HEK293 (cell line): ENCODE measurements at regions not wholly inside any gene's neighbourhood (a gene's known extent, or its start where the extent isn't known, plus 50 kb on each side); places are given as distances from the start of the nearest gene placed in this dataset.
"Not testable (repeated sequence)": the region's sequence is repeated elsewhere in the genome, so short reads cannot be mapped to it uniquely, and the experiment has no call there.

ENCODE experiments used
- CTCF ChIA-PET: fragments of 350-600 bp; formaldehyde crosslinking; extraction: SDS; loops from one replicate; lab custom pipeline; 2021; ENCODE audit warnings: antibody characterized with exemption; lab: Yijun Ruan, JAX
- POLR2A ChIA-PET: fragments of 300-600 bp; formaldehyde crosslinking; extraction: SDS; loops from one replicate; lab custom pipeline; 2020; ENCODE audit warnings: antibody characterized with exemption, inconsistent platforms; lab: Yijun Ruan, JAX
- H3K27ac ChIP-seq: fragments of 200-500 bp; sonication (Bioruptor generic); 2 replicates; pipeline ENCODE4 v1.5.1; 2014; ENCODE audit warnings: low read depth, low read length, control low read depth, inconsistent platforms; ENCODE audit errors: extremely low read depth
- H3K36me3 ChIP-seq, 2 experiments: fragments of 200-500 bp in 1 of 2; sonication (Bioruptor generic) in 1 of 2; 1 replicate in 1 of 2; 2 replicates in 1 of 2; pipeline ENCODE4 v1.5.1; 2014 to 2017; ENCODE audit warnings: inconsistent platforms in 2 of 2, low read length in 2 of 2; ENCODE audit not compliant: control insufficient read depth in 2 of 2, insufficient read depth in 1 of 2
- H3K4me1 ChIP-seq: fragments of 200-500 bp; sonication (Bioruptor generic); 2 replicates; pipeline ENCODE4 v1.5.1; 2014; ENCODE audit warnings: mild to moderate bottlenecking, low read length, inconsistent platforms; ENCODE audit not compliant: control insufficient read depth, insufficient read depth
- H3K4me3 ChIP-seq: 2 replicates; pipeline ENCODE4 v1.5.1; 2011; ENCODE audit warnings: low read depth, mild to moderate bottlenecking, control low read depth, low read length, moderate library complexity
- H3K9me3 ChIP-seq: fragments of 200-500 bp; sonication (Bioruptor generic); 2 replicates; pipeline ENCODE4 v1.5.1; 2014; ENCODE audit warnings: low read depth, low read length, inconsistent platforms; ENCODE audit not compliant: control insufficient read depth, insufficient read depth
- GFI1B ChIP-seq: fragments of 450-650 bp; formaldehyde crosslinking; IDR thresholded peaks from 2 replicates; pipeline ENCODE4 v1.5.1; 2016; ENCODE audit warnings: missing biosample characterization, missing genetic modification characterization
- GLI2 ChIP-seq: fragments of 450-650 bp; formaldehyde crosslinking; IDR thresholded peaks from 2 replicates; pipeline ENCODE4; 2017; ENCODE audit warnings: missing biosample characterization, missing genetic modification characterization, low read depth, borderline replicate concordance
- KLF10 ChIP-seq: fragments of 450-650 bp; IDR thresholded peaks from 2 replicates; pipeline ENCODE4 v1.5.1; 2018; ENCODE audit warnings: missing biosample characterization, mild to moderate bottlenecking, missing genetic modification characterization
- KLF16 ChIP-seq: fragments of 450-650 bp; formaldehyde crosslinking; IDR thresholded peaks from 2 replicates; pipeline ENCODE4 v1.5.1; 2017; ENCODE audit warnings: missing biosample characterization, missing genetic modification characterization
- PRDM10 ChIP-seq: fragments of 450-650 bp; formaldehyde crosslinking; IDR thresholded peaks from 2 replicates; pipeline ENCODE4 v1.5.1; 2016; ENCODE audit warnings: missing biosample characterization, missing genetic modification characterization
- ZIC2 ChIP-seq: fragments of 450-650 bp; formaldehyde crosslinking; IDR thresholded peaks from 2 replicates; pipeline ENCODE4 v1.5.1; 2016; ENCODE audit warnings: missing biosample characterization, missing genetic modification characterization
- ZNF140 ChIP-seq: fragments of 450-650 bp; formaldehyde crosslinking; IDR thresholded peaks from 2 replicates; pipeline ENCODE4 v1.5.1; 2016; ENCODE audit warnings: missing biosample characterization, missing genetic modification characterization
- ZNF169 ChIP-seq: fragments of 450-650 bp; formaldehyde crosslinking; IDR thresholded peaks from 2 replicates; pipeline ENCODE4 v1.5.1; 2016; ENCODE audit warnings: missing biosample characterization, missing genetic modification characterization
- ZNF518A ChIP-seq: fragments of 450-650 bp; formaldehyde crosslinking; conservative IDR thresholded peaks from 2 replicates; pipeline ENCODE4 v1.5.1; 2016; ENCODE audit warnings: low read depth, missing biosample characterization, missing genetic modification characterization
- ZNF548 ChIP-seq: fragments of 450-650 bp; formaldehyde crosslinking; IDR thresholded peaks from 2 replicates; pipeline ENCODE4 v1.5.1; 2016; ENCODE audit warnings: missing biosample characterization, missing genetic modification characterization
- ZNF555 ChIP-seq: fragments of 450-650 bp; formaldehyde crosslinking; conservative IDR thresholded peaks from 2 replicates; pipeline ENCODE4 v1.5.1; 2017; ENCODE audit warnings: missing biosample characterization, mild to moderate bottlenecking, missing genetic modification characterization, inconsistent platforms
- ZNF558 ChIP-seq: fragments of 450-650 bp; formaldehyde crosslinking; IDR thresholded peaks from 2 replicates; pipeline ENCODE4 v1.5.1; 2016; ENCODE audit warnings: missing biosample characterization, missing genetic modification characterization
- ZNF610 ChIP-seq: fragments of 450-650 bp; formaldehyde crosslinking; IDR thresholded peaks from 2 replicates; pipeline ENCODE4 v1.5.1; 2016; ENCODE audit warnings: missing biosample characterization, missing genetic modification characterization, borderline replicate concordance
- ZNF624 ChIP-seq: fragments of 450-650 bp; formaldehyde crosslinking; IDR thresholded peaks from 2 replicates; pipeline ENCODE4 v1.5.1; 2017; ENCODE audit warnings: missing biosample characterization, missing genetic modification characterization
- ZNF701 ChIP-seq: fragments of 450-650 bp; formaldehyde crosslinking; IDR thresholded peaks from 2 replicates; pipeline ENCODE4 v1.5.1; 2016; ENCODE audit warnings: missing biosample characterization, missing genetic modification characterization
- ZNF76 ChIP-seq: fragments of 450-650 bp; formaldehyde crosslinking; IDR thresholded peaks from 2 replicates; pipeline ENCODE4; 2016; ENCODE audit warnings: low read depth, missing biosample characterization, missing genetic modification characterization, borderline replicate concordance
- ZNF777 ChIP-seq: fragments of 450-650 bp; formaldehyde crosslinking; IDR thresholded peaks from 2 replicates; pipeline ENCODE4 v1.5.1; 2017; ENCODE audit warnings: missing biosample characterization, missing genetic modification characterization, borderline replicate concordance
- ZNF830 ChIP-seq: fragments of 450-650 bp; IDR thresholded peaks from 2 replicates; pipeline ENCODE4 v1.5.0; 2018; ENCODE audit warnings: missing biosample characterization, missing genetic modification characterization, low read depth, mild to moderate bottlenecking, moderate library complexity
- ZSCAN16 ChIP-seq: fragments of 450-650 bp; formaldehyde crosslinking; IDR thresholded peaks from 2 replicates; pipeline ENCODE4 v1.5.1; 2016; ENCODE audit warnings: missing biosample characterization, missing genetic modification characterization

GRCh38 chr1:45266151-45266801 lies 59.9 kb upstream of the ZSWIM5 start (continued):
- TF ChIP-seq ZNF518A (no peak), KLF16 (no peak)
- TF ChIP-seq, all 188 proteins: peak for 26

- H3K4me1 ChIP-seq, H3K9me3 ChIP-seq, POLR2A ChIA-PET, H3K27ac ChIP-seq, CTCF ChIA-PET, H3K4me3 ChIP-seq, H3K36me3 ChIP-seq: not testable (repeated sequence)
Observed at GRCh38 chr1:45268310-45268709, 58.4 kb upstream of the HPDL start.

GRCh38 chr1:45272267-45272666 lies 54.4 kb upstream of the HPDL start:
- H3K4me1 ChIP-seq, H3K36me3 ChIP-seq, POLR2A ChIA-PET, H3K27ac ChIP-seq, CTCF ChIA-PET, H3K4me3 ChIP-seq, H3K9me3 ChIP-seq: not testable (repeated sequence)

- TF ChIP-seq KLF10 (tag by site-specific recombination): no peak
- no peak for TF ChIP-seq GLI2 (tag by site-specific recombination)
- TF ChIP-seq ZNF830 (tag by site-specific recombination): no peak
- no peak for TF ChIP-seq ZNF169 (tag by site-specific recombination)
- no peak for TF ChIP-seq ZNF140 (tag by site-specific recombination)
- no peaks in the 10 kb centered on the region for H3K36me3 ChIP-seq
- H3K9me3 ChIP-seq: no peaks in the 10 kb centered on the region
- no peak overlapping the region for H3K4me3 ChIP-seq
- ChIA-PET POLR2A (no interaction called here), CTCF (no interaction called here)
- H3K4me1 ChIP-seq: no peaks in the 10 kb centered on the region
- H3K27ac ChIP-seq: no peak overlapping the region
Observed at GRCh38 chr1:45272913-45273371, 53.8 kb upstream of the HPDL start.

- H3K9me3 ChIP-seq: no peaks in the 10 kb centered on the region
- ChIA-PET POLR2A (no interaction called here), CTCF (no interaction called here)
- no peak overlapping the region for H3K27ac ChIP-seq
- H3K36me3 ChIP-seq: no peaks in the 10 kb centered on the region
- no peaks in the 10 kb centered on the region for H3K4me1 ChIP-seq
- H3K4me3 ChIP-seq: no peak overlapping the region
- TF ChIP-seq PRDM10 (tag by site-specific recombination): no peak
- no peak for TF ChIP-seq ZNF76 (tag by site-specific recombination)
- no peak for TF ChIP-seq ZNF558 (tag by site-specific recombination)
- TF ChIP-seq ZNF624: no peak
- no peak for TF ChIP-seq ZSCAN16 (tag by site-specific recombination)
- no peak for TF ChIP-seq ZNF555 (tag by site-specific recombination)
- TF ChIP-seq ZNF777 (tag by site-specific recombination): no peak
- no peak for TF ChIP-seq ZNF548
- TF ChIP-seq GFI1B (tag by site-specific recombination): no peak
- TF ChIP-seq ZIC2: no peak
- no peak for TF ChIP-seq ZNF610 (tag by site-specific recombination)
- TF ChIP-seq ZNF701 (tag by site-specific recombination): no peak
Observed at GRCh38 chr1:45275054-45275453, 51.6 kb upstream of the HPDL start.
